Urinary bladder (tissue), 3 donors: ENCODE measurements at regions not wholly inside any gene's neighbourhood (a gene's known extent, or its start where the extent isn't known, plus 50 kb on each side); places are given as distances from the start of the nearest gene placed in this dataset.
"Not testable (repeated sequence)": the region's sequence is repeated elsewhere in the genome, so short reads cannot be mapped to it uniquely, and the experiment has no call there.

Source experiments
- DNase-seq: peaks from one replicate; pipeline ENCODE4 v3.0.0-alpha.2; 2015; ENCODE audit errors: extremely low spot score
- H3K27ac ChIP-seq: one replicate; pipeline ENCODE4 v1.5.1; 2013; ENCODE audit warnings: low read depth, mild to moderate bottlenecking, moderate library complexity
- H3K36me3 ChIP-seq: one replicate; pipeline ENCODE4 v1.6.1; 2013; ENCODE audit warnings: mild to moderate bottlenecking, moderate library complexity; ENCODE audit not compliant: insufficient read depth
- H3K4me1 ChIP-seq: one replicate; pipeline ENCODE4 v1.6.1; 2013; ENCODE audit warnings: mild to moderate bottlenecking, moderate library complexity; ENCODE audit not compliant: insufficient read depth
- H3K4me3 ChIP-seq: one replicate; pipeline ENCODE4 v1.5.1; 2013; ENCODE audit warnings: low read depth, low read length
- WGBS: extraction: QIAGEN DNeasy Blood & Tissue Kit; methylation state at CpG from one replicate; pipeline ENCODE4 v1.1.7; 2013; 5-methylcytosine and 5-hydroxymethylcytosine counted together
- donor health status: healthy with polysubstance abuse.
- donor health status: healthy.

- not testable (repeated sequence) for H3K4me1 ChIP-seq, H3K27ac ChIP-seq, H3K4me3 ChIP-seq, DNase-seq, H3K36me3 ChIP-seq
- 95% methylated on average over 28 of the region's 28 CpGs for whole genome bisulfite sequencing
These were observed 971.0 kb downstream of the NXPH1 start for GRCh38 chr7:9404386-9404785.

DNA sequence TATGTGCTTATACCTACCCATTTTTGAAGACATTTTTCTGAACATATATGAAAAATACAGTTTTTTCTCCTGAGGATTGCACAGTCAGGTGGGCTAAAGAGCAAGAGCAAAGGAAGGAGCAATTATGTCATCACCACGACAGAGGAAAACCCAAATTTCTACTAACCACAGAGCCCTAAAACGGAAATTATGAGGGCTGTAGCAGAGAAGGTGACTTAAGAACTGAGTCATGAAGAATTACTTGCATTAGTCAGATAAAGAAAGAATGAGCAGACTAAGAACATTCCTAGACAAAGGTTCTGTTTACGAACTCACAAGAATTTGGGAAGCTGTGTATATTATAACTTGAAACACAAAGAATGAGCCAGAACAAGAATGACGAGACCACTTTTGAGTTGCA is 974.4 kb downstream of the NXPH1 start:
- no peak for DNase-seq
- no peaks in the 10 kb centered on the region for H3K4me1 ChIP-seq
- 31% methylated on average over 4 of the region's 4 CpGs for WGBS
- no peak overlapping the region for H3K27ac ChIP-seq
- no peaks in the 10 kb centered on the region for H3K36me3 ChIP-seq
- H3K4me3 ChIP-seq: no peak overlapping the region

DNA sequence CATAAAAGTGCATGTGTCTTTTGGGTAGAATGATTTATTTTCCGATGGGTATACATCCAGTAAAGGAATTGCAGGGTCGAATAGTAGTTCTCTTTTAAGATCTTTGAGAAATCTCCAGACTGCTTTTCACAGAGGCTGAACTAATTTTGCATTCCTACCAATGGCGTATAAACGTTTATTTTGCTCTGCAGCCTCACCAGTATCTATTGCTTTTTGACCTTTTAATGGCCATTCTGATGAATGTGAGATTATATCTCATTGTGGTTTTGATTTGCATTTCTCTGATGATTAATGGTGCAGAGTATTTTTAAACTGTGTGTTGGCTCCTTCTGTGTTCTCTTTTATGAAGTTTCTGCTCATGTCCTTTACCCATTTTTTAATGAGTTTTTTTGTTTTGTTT is 1020.1 kb downstream of the NXPH1 start:
- Histone ChIP-seq H3K4me1 (no peaks in the 10 kb centered on the region), H3K4me3 (no peak overlapping the region), H3K27ac (no peak overlapping the region), H3K36me3 (no peaks in the 10 kb centered on the region)
- no peak for DNase-seq
- 79% methylated on average over 4 of the region's 4 CpGs for WGBS

DNA sequence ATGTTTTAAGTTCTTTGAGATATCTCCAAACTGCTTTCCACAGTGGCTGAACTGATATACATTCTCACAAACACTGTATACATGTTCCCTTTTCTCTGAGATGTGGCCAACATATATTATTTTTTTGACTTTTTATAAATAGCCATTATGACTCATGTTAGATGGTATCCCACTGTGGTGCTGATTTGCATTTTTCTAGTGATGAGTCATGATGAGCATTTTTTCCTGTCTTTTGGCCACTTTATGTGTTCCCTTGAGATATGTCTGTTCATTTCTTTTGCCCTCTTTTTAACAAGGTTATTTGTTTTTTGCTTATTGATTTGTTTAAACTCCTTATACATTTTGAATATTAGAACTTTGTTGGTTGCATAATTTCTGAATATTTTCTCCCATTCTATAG is 1055.1 kb downstream of the NXPH1 start:
- no peaks in the 10 kb centered on the region for H3K4me1 ChIP-seq
- no peaks in the 10 kb centered on the region for H3K36me3 ChIP-seq
- no peak overlapping the region for H3K4me3 ChIP-seq
- no peak for DNase-seq
- no peak overlapping the region for H3K27ac ChIP-seq

GRCh38 chr7:9498303-9498702 is 1064.9 kb downstream of the NXPH1 start:
- WGBS: 51% methylated on average over 3 of the region's 3 CpGs
- no peak for DNase-seq
- Histone ChIP-seq H3K27ac (no peak overlapping the region), H3K4me1 (no peaks in the 10 kb centered on the region), H3K4me3 (no peak overlapping the region), H3K36me3 (no peaks in the 10 kb centered on the region)

DNA sequence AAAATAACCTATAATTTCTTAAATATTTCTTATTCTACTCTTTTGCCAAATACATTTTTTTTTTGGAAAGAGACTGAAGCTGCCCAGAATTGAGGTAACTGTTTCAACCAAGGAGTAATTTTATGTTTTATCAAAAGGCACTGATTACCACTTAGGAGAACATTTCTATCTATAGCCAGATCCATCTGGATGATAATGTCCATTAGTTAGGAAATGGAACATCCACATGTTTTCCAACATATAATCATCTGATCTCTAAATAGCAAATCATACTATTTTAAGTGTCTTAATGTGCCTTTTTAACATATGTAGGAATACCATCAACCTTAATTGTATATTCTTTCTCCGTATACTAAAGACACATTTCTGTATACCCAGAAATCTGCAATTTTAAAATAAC is 1068.9 kb downstream of the NXPH1 start:
- 84% methylated on average over 1 of the region's 1 CpG for WGBS
- Histone ChIP-seq H3K27ac (no peak overlapping the region), H3K4me3 (no peak overlapping the region)

GRCh38 chr7:9504678-9505077 is 1071.3 kb downstream of the NXPH1 start:
- no peak overlapping the region for H3K27ac ChIP-seq
- no peak overlapping the region for H3K4me3 ChIP-seq
- WGBS: 86% methylated on average over 2 of the region's 2 CpGs
- H3K4me1 ChIP-seq: no peaks in the 10 kb centered on the region
- no peaks in the 10 kb centered on the region for H3K36me3 ChIP-seq
- no peak for DNase-seq

More for the DNA sequence above, 1068.9 kb downstream of the NXPH1 start:
- no peaks in the 10 kb centered on the region for H3K4me1 ChIP-seq
- H3K36me3 ChIP-seq: no peaks in the 10 kb centered on the region
- no peak for DNase-seq

DNA sequence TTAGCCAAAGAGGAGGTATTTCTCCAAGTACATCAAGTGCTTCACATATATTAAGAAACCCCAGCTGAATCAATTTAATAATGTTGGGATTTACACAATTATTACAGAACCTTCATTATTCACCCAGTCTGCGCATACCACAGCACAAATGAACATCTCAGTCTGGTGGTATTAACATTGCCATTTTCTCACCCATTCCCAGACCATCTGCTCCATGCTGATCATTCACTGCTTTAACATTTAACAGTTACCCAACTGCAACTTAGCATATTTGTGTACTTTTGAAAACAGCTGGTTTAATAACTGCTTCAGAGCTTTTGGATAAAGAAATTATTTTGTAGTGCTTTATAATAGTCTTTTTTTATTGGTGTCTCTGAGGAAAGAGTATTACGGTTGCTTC is 1072.1 kb downstream of the NXPH1 start:
- 78% methylated on average over 2 of the region's 2 CpGs for WGBS
- Histone ChIP-seq H3K36me3 (no peaks in the 10 kb centered on the region), H3K4me3 (no peak overlapping the region), H3K4me1 (no peaks in the 10 kb centered on the region), H3K27ac (no peak overlapping the region)
- DNase-seq: no peak

GRCh38 chr7:9507290-9507689 is 1073.9 kb downstream of the NXPH1 start:
- DNase-seq: no peak
- 21% methylated on average over 3 of the region's 3 CpGs for WGBS
- no peaks in the 10 kb centered on the region for H3K4me1 ChIP-seq
- no peak overlapping the region for H3K4me3 ChIP-seq
- no peaks in the 10 kb centered on the region for H3K36me3 ChIP-seq
- H3K27ac ChIP-seq: no peak overlapping the region

DNA sequence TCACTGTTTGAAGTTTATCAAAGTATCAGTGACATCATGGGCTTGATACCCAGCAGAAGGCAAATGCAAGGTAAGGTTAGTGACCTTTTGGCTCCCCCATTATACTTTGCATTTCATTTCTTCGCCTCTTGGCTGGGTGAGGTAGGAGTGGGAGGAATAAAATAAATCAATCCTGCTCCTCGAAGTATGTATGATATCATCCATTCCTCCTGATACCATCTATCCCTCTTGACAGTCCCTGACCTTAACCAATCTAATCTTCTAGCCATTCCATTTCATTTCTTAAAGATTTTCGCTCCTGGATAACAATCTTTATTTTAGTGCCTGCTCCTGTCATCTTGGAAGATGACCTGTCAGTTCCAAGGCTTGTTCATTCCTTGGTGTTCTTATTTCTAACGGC is 1083.3 kb downstream of the NXPH1 start:
- no peaks in the 10 kb centered on the region for H3K4me1 ChIP-seq
- H3K36me3 ChIP-seq: no peaks in the 10 kb centered on the region
- no peak for DNase-seq
- H3K27ac ChIP-seq: no peak overlapping the region
- WGBS: 62% methylated on average over 4 of the region's 4 CpGs
- H3K4me3 ChIP-seq: no peak overlapping the region

- no peak for DNase-seq
- H3K4me3 ChIP-seq: no peak overlapping the region
- H3K36me3 ChIP-seq: no peaks in the 10 kb centered on the region
- no peak overlapping the region for H3K27ac ChIP-seq
- WGBS: 98% methylated on average over 2 of the region's 2 CpGs
- no peaks in the 10 kb centered on the region for H3K4me1 ChIP-seq
These were observed 1090.2 kb downstream of the NXPH1 start for GRCh38 chr7:9523579-9523978.

DNA sequence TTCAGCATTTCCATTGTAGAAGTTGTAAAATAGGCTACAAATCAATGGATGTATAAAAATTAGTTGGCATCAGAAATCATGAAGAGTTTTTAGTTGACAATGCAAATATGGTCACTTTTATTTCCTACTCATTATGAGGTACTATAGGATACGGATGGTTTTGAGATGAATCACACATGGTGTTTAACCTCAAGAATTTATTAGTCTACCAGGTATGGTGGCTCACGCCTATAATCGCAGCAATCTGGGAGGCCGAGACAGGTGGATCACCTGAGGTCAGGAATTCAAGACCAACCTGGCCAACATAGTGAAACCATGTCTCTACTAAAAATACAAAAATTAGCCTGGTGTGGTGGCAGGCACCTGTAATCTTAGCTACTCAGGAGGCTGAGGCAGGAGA is 1119.0 kb downstream of the NXPH1 start:
- DNase-seq, H3K27ac ChIP-seq: not testable (repeated sequence)
- 90% methylated on average over 4 of the region's 4 CpGs for WGBS

DNA sequence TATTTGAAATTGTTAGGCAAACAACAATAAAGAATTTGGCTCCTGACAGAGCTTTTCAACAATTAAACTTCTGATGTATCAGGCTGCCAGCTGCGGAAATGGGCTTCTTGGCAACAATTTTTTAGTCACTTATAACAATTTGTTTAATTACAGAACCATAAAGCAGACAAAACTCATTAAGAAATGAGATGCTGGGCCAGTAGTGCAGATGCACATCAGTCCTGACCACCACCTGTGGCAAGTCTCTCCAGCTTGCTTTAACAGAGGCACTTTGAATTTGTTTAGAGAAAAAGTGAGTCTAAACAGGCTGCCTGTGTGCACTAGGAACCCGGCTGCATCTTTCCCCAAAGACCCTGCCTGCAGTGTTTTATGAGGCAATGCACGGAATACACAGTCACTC is 1124.4 kb downstream of the NXPH1 start:
- WGBS: 37% methylated on average over 3 of the region's 3 CpGs
- Histone ChIP-seq H3K27ac (no peak overlapping the region), H3K4me1 (no peaks in the 10 kb centered on the region), H3K36me3 (no peaks in the 10 kb centered on the region), H3K4me3 (no peak overlapping the region)
- DNase-seq: no peak

More for the DNA sequence above, 1119.0 kb downstream of the NXPH1 start:
- not testable (repeated sequence) for H3K36me3 ChIP-seq, H3K4me3 ChIP-seq, H3K4me1 ChIP-seq

DNA sequence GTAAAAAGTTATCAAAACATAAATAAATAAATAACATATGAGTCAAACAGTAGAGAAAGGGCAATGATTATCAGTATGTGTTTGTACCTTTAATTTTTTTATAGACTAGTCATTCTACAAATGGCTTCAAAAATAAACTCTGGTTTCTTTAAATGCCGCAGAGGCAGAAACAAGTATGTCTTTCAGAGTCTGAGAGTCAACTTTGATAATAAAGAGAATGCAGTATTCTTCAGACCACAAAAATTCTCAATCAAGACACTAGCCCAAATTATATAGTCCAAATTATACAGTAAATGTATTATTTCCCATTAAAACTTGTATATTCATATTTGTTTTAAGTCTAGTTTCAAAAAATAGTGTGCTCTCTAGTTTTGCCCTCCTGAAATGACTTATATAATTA is 1142.3 kb downstream of the NXPH1 start:
- DNase-seq: no peak
- H3K36me3 ChIP-seq: no peaks in the 10 kb centered on the region
- no peak overlapping the region for H3K4me3 ChIP-seq
- 73% methylated on average over 1 of the region's 1 CpG for WGBS
- H3K4me1 ChIP-seq: no peaks in the 10 kb centered on the region
- no peak overlapping the region for H3K27ac ChIP-seq

GRCh38 chr7:9582824-9583223 is 1149.4 kb downstream of the NXPH1 start:
- no peaks in the 10 kb centered on the region for H3K4me1 ChIP-seq
- no peak overlapping the region for H3K27ac ChIP-seq
- no peaks in the 10 kb centered on the region for H3K36me3 ChIP-seq
- WGBS: 67% methylated on average over 2 of the region's 2 CpGs
- DNase-seq: no peak
- H3K4me3 ChIP-seq: no peak overlapping the region
